GM21526 (cell line): ENCODE measurements at regions not wholly inside any gene's neighbourhood (a gene's known extent, or its start where the extent isn't known, plus 50 kb on each side); places are given as distances from the start of the nearest gene placed in this dataset.

ENCODE experiments used
- ATAC-seq: cut with Tn5 transposase; IDR thresholded peaks from one replicate; pipeline ENCODE4 v1.9.1; 2021; ENCODE audit warnings: moderate library complexity; ENCODE audit not compliant: unreplicated experiment, low FRiP score

GRCh38 chr12:118603610-118604361, 227.4 kb downstream of the SUDS3 start:
- no peak for ATAC-seq

- ATAC-seq, result no peak
Measured at GRCh38 chr12:118606690-118607089, 230.3 kb downstream of the SUDS3 start.

- ATAC-seq, result no peak
Measured at GRCh38 chr12:118607831-118608230, 231.5 kb downstream of the SUDS3 start.

GRCh38 chr12:118608770-118609344, 232.5 kb downstream of the SUDS3 start:
- no peak for ATAC-seq

- ATAC-seq, result no peak
Measured at GRCh38 chr12:118611295-118611694, 234.9 kb downstream of the SUDS3 start.

- no peak for ATAC-seq
Measured at GRCh38 chr12:118611770-118612169, 235.4 kb downstream of the SUDS3 start.

GRCh38 chr12:118617611-118618450, 241.5 kb downstream of the SUDS3 start:
- no peak for ATAC-seq

- ATAC-seq, result no peak
Measured at GRCh38 chr12:118618695-118619094, 242.3 kb downstream of the SUDS3 start.

- no peak for ATAC-seq
Measured at GRCh38 chr12:118625050-118625675, 248.8 kb downstream of the SUDS3 start.

- no peak for ATAC-seq
Measured at GRCh38 chr12:118633071-118633470, 256.7 kb downstream of the SUDS3 start.

- no peak for ATAC-seq
Measured at GRCh38 chr12:118635276-118635675, 258.9 kb downstream of the SUDS3 start.

GRCh38 chr12:118637767-118638370, 261.5 kb downstream of the SUDS3 start:
- no peak for ATAC-seq

GRCh38 chr12:118641249-118641648, 264.9 kb downstream of the SUDS3 start:
- no peak for ATAC-seq

GRCh38 chr12:118645219-118645618, 268.9 kb downstream of the SUDS3 start:
- ATAC-seq, result no peak

- no peak for ATAC-seq
Measured at GRCh38 chr12:118649765-118650585, 273.6 kb downstream of the SUDS3 start.

- ATAC-seq, result no peak
Measured at GRCh38 chr12:118650586-118650960, 274.2 kb downstream of the SUDS3 start.

- ATAC-seq, result no peak
Measured at GRCh38 chr12:118651487-118651886, 275.1 kb downstream of the SUDS3 start.

GRCh38 chr12:118655588-118655987, 279.2 kb downstream of the SUDS3 start:
- ATAC-seq, result no peak

- ATAC-seq, result no peak
Measured at GRCh38 chr12:118680356-118680963, 300.9 kb upstream of the SRRM4 start.
